NAMALWA (cell line): ENCODE measurements at regions not wholly inside any gene's neighbourhood (a gene's known extent, or its start where the extent isn't known, plus 50 kb on each side); places are given as distances from the start of the nearest gene placed in this dataset.
"Not testable (repeated sequence)": the region's sequence is repeated elsewhere in the genome, so short reads cannot be mapped to it uniquely, and the experiment has no call there.

ENCODE experiments used
- DNase-seq: peaks from one replicate; pipeline ENCODE4 v3.0.0-alpha.2; 2015; ENCODE audit warnings: low spot score

DNA sequence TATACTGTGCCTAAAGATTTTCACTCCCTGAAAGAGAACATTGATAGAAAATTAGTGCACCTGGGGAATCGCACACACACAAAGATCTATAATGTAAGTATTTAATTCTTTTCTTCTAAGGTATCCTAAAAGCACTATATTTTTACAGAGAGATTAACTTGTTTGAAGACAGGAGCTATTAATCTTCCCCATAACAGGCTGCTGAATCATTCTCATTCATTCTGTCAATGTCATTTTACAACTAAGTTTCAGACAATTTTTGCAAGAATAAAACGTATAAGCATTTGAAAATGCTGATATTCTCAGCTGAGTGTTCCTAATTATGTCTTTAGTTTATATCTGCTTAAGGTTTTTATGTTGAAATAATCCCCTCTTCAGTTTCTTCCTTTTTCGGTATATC lies 776.7 kb downstream of the NXPH1 start:
- DNase-seq = no peak

DNA sequence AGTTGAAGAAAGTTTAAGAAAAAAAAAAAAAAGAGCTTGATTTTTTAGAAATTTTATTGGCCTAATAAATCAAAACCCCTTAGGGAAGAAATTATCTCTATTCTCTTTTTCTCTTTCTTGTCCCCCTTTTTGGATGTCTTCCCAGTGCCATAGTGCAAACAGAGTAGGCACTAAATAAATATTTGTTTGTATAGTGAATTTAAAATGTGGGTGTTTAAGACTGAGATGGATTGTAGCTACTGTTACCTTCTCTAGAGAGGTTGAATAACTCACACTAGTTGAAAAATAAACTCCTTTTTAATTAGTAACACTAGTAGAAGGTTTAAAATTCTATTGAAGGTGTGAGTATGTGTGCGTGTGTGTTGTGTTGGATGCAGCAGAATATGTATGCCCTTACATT lies 783.8 kb downstream of the NXPH1 start:
- DNase-seq = no peak

DNA sequence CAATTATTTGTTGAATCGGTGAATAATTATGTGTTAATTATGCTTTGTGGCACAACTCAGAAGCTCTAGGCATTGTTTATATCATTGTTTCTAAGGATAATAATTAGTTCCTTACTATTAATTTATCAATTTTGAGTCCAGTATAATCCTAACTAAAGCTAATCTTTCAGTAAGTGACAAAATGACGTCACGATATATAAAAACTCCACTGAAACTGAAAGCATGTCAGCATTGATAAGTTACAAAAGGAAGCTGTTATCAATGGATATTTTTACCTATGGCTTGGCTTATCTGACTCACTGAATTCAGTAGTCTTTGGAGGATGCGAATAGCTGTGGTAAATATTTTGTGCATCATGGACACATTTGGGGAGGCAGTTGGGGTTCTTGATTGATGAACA lies 793.1 kb downstream of the NXPH1 start:
- no peak for DNase-seq

DNA sequence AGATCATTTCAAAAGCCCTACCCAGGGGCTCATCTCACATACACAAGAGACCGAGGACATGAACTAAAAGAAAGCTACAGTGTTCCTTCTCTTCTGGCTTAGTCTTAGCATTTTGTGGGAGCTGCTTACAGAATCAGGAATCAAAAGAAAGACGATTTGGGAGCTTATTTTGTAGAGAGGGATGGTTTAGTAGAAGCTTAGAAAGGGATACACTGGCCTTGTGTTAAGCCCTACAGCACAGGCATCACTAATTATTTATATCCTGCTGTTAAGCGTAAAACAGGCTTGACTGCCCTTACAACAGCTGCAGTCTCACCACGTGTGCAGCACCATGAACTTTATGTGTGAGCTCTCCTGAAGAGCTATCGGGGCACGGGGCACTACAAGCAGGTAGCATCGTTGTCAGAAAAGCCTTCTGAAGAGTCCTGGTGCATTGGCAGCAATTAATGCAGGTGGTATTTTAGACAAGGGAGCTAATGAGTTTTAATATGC lies 798.3 kb downstream of the NXPH1 start:
- peak; percentile 10 for DNase-seq

DNA sequence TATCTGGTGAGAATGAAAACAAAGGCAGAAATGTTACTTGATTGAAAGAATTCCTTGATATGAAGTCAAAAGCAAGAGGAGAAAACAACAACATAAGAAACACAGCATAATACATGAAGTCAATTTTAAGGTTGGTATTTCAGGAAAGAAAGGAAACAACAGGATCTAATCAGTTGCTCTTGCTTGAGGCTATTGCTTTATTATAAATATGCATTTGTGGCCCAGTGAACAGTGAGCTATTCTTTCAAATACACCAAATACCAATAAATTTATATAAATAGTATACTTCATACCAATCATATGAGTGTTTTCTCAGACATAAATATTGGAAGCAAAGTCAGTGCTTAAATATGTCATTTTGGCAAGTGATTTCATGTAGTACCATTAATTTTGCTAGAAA lies 806.6 kb downstream of the NXPH1 start:
- no peak for DNase-seq

DNA sequence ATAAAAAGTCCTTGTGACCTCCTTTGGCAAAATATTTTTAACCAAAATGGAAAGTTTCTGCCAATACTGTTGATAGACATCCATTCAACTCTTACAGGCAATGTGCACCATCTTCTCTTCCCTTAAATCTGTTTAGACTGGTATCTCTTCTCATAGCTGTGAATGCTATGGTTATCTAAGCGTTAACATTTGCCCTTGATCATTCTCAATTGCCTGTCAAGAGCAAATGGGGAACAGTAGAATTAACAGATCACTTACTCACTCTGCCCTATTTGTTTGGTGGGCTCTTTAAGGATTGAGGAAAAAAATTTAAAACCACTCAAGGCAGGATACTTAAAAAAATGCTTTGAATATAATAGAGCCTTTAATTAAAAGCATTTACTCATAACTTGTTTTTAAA lies 808.4 kb downstream of the NXPH1 start:
- no peak for DNase-seq

DNA sequence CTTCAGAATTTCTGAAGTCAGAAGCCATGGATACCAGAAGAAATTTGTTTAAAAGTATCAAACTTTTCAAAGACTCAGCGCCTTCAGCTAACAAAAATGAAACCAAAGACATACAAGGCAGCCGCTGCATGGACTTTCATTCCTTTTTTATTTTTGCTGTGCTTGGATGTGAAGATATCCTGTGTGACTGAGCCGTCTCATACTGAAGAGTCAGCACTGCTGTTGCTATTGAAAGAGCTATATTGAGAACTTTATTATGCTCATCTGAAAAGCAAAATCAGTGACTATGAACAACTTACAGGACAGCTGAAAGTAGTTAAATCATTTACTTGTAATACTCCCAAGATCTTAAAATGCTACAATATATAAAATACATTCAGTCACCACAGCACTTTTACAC lies 809.2 kb downstream of the NXPH1 start:
- no peak for DNase-seq

DNA sequence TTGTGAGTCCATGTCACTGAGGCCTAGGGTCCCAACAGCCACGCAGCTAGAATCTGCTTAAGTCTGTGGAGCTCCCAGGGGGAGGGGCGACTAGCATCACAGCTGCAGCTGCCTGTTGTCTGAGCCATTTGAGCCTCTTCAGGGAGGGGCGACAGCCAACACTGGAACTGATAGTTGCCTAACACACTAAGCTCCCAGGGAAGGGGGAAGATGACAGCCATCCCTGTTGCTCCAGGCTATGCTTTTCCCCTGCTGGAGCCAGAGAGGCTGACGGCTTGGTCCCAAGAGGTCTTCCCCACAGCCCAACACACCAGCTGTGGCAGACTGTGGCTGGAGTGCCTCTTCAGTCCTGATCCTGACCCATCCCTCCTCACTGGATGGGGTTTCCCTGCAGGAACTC lies 817.5 kb downstream of the NXPH1 start:
- no peak for DNase-seq

DNA sequence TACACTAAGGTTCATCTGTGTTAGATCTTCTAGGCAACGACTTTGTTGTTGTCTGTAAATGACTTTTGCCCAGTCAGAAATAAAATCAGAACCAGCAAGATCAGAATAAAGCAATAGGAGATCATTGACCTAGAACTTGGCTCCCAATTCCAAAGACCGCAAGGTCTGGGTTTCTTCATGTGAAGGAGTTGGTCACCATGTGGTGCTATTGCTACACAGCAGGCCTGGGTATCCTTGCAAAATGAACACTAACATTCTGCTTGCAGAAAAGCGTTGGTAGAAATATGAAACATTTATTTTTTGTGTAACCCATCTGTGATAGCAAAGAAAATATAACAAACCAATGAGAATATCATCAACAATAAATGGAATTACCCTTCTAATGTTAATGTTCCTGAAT lies 831.0 kb downstream of the NXPH1 start:
- no peak for DNase-seq

DNA sequence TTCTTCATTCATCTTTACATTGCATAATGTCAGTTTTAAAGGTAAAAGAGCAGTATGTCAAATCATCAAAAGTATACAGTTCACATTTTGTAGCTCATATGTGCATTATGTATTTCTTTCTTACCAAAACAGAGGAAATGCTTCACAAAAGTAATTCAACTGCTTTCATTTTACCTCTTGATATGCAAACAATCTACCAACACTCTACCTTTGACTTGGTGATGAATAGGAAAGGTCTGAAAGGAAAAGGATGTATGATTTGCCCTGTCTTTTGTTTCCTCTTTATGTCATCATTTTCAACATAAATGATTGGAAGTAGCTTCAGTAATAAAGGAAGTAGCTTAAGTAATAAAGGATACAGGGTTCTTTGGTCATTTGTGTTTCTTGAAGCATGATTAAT lies 846.7 kb downstream of the NXPH1 start:
- no peak for DNase-seq

DNA sequence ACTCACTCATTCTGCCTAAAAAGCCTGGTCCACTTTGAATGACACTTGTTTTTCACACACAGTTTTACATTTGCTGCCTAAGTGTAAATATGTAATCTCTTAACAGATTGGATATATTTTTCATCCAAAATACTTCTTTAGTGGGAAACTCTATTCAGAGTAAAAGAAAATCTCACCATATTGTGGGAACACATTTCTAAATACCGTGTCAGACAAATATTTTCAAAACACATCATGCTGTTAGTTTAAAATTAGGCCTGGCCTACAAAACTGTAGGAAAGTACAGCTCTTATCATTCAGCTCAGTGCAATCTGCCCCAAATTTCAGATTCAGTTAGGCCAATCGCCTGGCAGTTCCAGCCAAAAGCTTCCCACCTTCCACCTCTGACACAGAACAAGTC lies 849.8 kb downstream of the NXPH1 start:
- no peak for DNase-seq

DNA sequence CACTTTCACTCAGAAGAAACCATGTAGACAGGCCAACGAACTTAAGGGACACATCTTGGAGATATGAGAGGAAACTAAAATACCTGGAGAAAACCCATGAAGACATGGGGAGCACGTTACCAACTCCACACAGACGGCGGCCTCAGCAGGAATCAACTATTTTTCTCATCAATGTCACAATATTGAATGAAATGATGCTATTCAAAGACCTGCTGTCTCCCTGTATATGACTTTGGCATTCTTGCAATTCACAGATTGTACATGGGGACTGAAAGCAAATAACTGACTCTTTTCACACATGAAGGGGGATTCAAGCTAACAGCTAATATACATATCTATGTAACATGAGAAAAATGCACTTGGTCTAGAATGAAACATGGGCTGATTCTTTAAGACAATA lies 869.0 kb downstream of the NXPH1 start:
- no peak for DNase-seq

DNA sequence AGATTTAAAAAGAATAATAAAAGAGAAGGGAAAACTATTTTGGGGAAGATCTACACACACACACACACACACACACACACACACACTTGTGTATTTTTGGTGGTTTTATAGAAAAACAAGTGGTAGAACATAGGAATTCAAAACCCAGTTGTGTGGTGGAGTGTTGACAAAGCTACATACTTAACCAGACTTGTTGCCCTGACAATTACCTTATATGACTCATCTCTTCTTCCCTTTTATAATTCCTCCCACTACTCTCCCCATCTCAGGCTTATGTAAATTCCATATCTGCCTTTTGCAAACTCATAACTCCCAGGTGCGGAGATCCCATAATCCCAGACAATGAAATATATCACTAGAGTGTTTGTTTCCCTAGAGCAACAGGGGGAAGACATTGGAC lies 873.7 kb downstream of the NXPH1 start:
- no peak for DNase-seq

DNA sequence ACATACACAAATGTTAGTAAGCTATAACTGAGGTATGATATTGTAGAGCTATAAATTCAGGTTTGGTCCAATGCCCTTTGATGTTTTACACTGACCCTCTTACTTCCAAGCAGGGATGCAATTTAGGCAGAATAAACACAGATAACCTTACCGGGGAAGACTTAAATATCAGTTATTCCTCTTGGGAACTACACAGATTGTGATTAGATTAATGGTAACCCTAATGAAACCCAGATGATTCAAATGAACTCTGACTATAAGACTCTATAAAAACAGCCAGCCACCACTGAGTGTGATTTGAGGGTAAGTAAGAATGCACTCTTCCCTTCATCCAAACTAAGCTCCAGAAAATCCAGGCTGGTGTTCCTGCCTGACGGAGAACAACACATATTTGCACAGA lies 891.1 kb downstream of the NXPH1 start:
- no peak for DNase-seq

DNA sequence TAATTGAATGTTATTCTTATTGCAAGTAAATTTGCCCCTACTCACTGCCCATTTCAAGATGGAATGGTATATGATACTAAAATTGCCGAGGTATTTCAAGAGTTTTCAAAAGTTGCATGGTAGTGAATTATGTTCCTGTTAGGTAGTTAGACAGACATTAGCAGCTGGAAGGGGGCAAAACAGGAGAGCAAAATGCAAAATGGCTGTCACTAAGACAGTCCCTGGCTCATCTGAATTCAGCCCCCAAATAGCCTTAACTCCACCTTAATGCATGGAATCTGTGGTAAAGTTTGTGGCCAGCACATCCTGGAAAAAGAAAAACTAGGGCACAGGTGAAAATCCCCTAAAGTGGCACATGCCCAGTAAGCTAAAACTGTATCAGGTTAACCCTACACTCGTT lies 894.9 kb downstream of the NXPH1 start:
- DNase-seq = no peak

DNA sequence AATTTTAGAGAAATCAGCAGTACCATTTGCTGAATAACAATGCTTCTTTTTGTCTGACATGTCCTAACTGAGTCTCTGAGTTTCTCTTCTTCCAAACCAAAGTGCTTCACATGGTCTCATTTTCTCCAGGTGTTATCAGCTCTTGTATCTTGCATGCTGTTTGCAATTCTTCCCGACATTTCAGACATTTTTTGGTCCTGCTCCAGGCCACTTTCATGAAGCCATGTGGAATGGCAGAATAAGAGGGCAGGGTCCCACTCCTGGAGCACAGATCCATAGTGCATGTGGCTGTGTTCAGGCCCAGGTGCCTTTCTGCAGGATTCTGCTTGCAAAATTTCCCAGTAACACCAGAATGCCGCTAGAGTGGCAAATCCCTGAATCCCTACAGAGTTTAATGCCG lies 916.2 kb downstream of the NXPH1 start:
- no peak for DNase-seq

DNA sequence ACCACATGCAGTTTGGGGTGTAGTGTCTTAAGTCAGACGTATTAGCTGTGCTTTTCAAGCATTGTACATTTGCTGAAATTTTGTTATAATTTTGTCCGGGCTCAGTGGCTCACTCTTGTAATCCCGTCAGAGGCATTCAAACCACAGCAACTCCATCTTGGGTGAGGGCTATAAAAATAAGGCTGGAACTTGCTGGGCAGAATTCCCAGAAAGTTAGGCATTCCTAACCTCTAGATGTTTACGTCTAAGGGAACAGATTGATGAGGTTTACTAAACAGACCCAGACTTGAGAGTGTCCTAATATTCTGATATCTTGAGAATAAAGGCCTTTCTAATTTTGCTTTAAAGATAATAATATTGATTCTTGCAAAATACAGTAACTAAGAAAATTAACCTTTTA lies 957.8 kb downstream of the NXPH1 start:
- DNase-seq = no peak

DNA sequence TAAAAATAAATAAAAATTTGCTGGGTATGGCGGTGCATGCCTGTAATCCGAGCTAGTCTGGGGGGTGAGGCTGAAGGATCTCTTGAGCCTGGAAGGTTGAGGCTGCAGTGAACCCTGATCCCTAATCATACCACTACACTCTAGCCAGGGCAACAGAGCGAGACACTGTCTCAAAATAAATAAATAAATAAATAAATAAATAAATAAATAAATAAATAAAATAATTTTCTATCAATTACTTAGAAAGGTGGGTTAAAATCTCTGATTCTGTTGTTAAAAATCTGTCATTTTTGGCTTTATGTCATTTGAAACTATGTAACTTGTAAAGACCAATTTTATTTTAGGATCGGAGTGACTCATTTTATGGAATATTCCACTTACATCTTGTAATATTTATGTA lies 958.6 kb downstream of the NXPH1 start:
- no peak for DNase-seq

DNA sequence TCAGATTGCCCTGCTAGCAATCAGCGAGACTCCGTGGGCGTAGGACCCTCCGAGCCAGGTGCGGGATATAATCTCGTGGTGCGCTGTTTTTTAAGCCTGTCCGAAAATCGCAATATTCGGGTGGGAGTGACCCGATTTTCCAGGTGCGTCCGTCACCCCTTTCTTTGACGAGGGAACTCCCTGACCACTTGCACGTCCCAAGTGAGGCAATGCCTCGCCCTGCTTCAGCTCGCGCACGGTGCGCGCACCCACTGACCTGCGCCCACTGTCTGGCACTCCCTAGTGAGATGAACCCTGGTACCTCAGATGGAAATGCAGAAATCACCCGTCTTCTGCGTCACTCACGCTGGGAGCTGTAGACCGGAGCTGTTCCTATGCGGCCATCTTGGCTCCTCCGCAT lies 971.0 kb downstream of the NXPH1 start:
- not testable (repeated sequence) for DNase-seq

DNA sequence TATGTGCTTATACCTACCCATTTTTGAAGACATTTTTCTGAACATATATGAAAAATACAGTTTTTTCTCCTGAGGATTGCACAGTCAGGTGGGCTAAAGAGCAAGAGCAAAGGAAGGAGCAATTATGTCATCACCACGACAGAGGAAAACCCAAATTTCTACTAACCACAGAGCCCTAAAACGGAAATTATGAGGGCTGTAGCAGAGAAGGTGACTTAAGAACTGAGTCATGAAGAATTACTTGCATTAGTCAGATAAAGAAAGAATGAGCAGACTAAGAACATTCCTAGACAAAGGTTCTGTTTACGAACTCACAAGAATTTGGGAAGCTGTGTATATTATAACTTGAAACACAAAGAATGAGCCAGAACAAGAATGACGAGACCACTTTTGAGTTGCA lies 974.4 kb downstream of the NXPH1 start:
- DNase-seq = no peak

DNA sequence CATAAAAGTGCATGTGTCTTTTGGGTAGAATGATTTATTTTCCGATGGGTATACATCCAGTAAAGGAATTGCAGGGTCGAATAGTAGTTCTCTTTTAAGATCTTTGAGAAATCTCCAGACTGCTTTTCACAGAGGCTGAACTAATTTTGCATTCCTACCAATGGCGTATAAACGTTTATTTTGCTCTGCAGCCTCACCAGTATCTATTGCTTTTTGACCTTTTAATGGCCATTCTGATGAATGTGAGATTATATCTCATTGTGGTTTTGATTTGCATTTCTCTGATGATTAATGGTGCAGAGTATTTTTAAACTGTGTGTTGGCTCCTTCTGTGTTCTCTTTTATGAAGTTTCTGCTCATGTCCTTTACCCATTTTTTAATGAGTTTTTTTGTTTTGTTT lies 1020.1 kb downstream of the NXPH1 start:
- DNase-seq = no peak

DNA sequence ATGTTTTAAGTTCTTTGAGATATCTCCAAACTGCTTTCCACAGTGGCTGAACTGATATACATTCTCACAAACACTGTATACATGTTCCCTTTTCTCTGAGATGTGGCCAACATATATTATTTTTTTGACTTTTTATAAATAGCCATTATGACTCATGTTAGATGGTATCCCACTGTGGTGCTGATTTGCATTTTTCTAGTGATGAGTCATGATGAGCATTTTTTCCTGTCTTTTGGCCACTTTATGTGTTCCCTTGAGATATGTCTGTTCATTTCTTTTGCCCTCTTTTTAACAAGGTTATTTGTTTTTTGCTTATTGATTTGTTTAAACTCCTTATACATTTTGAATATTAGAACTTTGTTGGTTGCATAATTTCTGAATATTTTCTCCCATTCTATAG lies 1055.1 kb downstream of the NXPH1 start:
- DNase-seq = no peak

DNA sequence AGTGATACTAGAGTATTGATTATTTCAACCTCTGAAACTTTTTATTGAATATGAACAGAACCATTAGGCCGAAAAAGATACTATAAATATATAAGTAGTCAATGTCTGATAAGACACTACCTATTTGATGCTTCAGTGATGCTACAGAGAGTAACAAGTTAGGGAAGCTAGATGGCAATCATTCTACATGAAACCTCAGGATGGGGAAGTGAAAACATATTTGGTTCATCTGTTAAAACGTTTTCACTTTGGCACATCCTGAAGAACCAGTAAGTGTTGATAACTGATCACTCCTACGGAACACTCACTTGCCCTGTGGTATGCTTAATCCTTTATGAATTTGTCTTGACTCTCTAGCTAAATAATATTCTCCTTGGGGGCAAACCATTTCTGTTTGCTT lies 1064.9 kb downstream of the NXPH1 start:
- peak; percentile 24 for DNase-seq

DNA sequence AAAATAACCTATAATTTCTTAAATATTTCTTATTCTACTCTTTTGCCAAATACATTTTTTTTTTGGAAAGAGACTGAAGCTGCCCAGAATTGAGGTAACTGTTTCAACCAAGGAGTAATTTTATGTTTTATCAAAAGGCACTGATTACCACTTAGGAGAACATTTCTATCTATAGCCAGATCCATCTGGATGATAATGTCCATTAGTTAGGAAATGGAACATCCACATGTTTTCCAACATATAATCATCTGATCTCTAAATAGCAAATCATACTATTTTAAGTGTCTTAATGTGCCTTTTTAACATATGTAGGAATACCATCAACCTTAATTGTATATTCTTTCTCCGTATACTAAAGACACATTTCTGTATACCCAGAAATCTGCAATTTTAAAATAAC lies 1068.9 kb downstream of the NXPH1 start:
- DNase-seq = no peak

DNA sequence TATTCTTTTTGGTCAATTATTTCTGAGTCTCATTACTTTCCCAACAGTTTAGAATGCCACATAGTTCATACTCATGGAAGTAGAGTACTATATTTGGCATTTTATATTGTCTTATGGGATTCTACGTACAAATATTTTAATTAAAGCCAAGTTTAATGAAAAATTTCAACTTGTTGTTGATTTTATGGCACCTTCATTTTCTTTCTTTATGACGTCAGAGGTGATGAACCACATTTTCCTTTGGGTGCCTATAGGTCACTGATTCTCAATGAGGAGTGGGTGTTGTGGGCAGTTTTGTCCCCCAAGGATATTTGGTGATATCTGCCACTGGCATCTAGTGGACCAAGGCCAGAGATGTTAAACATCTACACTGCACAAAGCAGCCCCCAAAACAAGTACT lies 1071.3 kb downstream of the NXPH1 start:
- no peak for DNase-seq
